HCT116 (cell line): ENCODE measurements at regions not wholly inside any gene's neighbourhood (a gene's known extent, or its start where the extent isn't known, plus 50 kb on each side); places are given as distances from the start of the nearest gene placed in this dataset.

Experiments used
- EGR1 ChIP-seq: IDR thresholded peaks from 2 replicates; pipeline ENCODE4 v1.6.1; 2012; ENCODE audit warnings: low read depth
- POLR2A ChIP-seq: IDR thresholded peaks from 2 replicates; pipeline ENCODE4 v1.7.0; 2011; ENCODE audit warnings: borderline replicate concordance; ENCODE audit not compliant: insufficient read depth, insufficient read length; ENCODE audit errors: extremely low read depth
- ZFX ChIP-seq: fragments of 450-650 bp; IDR thresholded peaks from 2 replicates; pipeline ENCODE4 v1.6.1; 2017

DNA sequence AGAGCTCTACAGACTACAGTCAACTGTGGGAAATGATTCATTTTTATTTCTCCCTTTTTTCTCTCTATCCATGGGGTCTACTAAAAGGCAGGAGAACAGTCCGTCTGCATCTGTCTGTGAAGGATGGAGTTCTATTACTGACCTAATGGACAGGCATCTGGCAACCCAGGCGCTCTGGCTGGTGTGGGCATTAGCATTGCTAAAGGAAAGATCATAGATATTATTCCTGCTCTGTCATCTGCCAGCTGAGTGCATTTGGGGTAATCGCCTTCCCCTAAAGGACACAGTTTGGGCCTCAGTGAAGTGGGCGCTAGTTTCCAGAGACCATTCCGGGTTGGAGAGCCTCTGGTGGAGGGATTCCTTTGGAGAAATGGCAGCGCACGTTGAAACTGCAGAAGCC, 201.3 kb upstream of the TCERG1L start:
- TF ChIP-seq EGR1, result no peak
- TF ChIP-seq ZFX, result no peak
- no peak for TF ChIP-seq POLR2A
